GM12864 (cell line): ENCODE measurements at regions not wholly inside any gene's neighbourhood (a gene's known extent, or its start where the extent isn't known, plus 50 kb on each side); places are given as distances from the start of the nearest gene placed in this dataset.

ENCODE experiments used
- DNase-seq: peaks from one replicate; pipeline ENCODE4 v3.0.0-alpha.2; 2011; ENCODE audit warnings: low read depth
- H3K4me3 ChIP-seq: 2 replicates; pipeline ENCODE4 v1.5.1; 2011; ENCODE audit warnings: mild to moderate bottlenecking, low read depth, low read length, control low read depth
- TF ChIP-seq, protein P1 (sequence below): IDR thresholded peaks from 2 replicates; pipeline ENCODE4 v1.5.1; 2011; ENCODE audit warnings: low read depth, mild to moderate bottlenecking, moderate library complexity, low read length, control low read depth, inconsistent platforms; ENCODE audit errors: missing control alignments

DNA sequence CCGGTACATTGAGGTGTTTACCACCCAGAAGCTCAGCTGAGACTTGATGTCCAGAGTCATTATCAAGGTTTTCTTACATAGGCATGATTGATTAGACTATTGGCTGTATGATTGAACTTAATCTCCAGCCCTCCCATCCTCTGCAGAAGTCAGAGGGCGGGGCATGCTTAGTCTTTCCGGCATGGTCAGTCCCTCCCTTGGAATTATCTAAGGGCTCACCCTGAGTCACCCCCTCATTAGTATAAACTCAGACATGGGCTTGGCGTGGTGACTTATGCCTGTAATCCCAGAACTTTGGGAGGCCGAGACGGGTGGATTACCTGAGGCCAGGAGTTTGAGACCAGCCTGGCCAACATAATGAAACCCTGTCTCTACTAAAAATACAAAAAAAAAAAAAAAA, 243.9 kb downstream of the VAPA start:
- H3K4me3 ChIP-seq = no peak overlapping the region
- DNase-seq = no peak
- TF ChIP-seq, protein P1, sequence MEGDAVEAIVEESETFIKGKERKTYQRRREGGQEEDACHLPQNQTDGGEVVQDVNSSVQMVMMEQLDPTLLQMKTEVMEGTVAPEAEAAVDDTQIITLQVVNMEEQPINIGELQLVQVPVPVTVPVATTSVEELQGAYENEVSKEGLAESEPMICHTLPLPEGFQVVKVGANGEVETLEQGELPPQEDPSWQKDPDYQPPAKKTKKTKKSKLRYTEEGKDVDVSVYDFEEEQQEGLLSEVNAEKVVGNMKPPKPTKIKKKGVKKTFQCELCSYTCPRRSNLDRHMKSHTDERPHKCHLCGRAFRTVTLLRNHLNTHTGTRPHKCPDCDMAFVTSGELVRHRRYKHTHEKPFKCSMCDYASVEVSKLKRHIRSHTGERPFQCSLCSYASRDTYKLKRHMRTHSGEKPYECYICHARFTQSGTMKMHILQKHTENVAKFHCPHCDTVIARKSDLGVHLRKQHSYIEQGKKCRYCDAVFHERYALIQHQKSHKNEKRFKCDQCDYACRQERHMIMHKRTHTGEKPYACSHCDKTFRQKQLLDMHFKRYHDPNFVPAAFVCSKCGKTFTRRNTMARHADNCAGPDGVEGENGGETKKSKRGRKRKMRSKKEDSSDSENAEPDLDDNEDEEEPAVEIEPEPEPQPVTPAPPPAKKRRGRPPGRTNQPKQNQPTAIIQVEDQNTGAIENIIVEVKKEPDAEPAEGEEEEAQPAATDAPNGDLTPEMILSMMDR = no peak

DNA sequence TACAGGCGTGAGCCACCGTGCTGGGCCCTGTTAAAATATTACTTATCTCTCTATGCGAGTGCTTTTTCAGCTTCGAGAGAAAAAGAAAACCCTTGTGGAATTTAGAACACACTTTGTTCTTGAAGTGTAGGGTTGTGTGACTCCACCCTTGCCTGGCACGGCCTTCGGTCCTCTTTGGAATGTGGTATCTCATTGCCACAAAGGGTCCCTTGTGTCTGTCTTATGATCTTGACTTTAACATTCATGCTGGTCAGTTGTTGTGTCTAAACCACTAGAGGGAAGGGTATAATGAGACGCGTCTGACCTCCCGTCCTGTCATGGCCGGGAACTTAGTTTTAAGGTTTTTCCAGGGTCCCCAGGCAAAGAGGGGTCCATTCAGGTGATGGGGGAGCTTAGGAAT, 246.4 kb downstream of the VAPA start:
- H3K4me3 ChIP-seq = no peak overlapping the region
- no peak for DNase-seq
- TF ChIP-seq, protein P1 = no peak

DNA sequence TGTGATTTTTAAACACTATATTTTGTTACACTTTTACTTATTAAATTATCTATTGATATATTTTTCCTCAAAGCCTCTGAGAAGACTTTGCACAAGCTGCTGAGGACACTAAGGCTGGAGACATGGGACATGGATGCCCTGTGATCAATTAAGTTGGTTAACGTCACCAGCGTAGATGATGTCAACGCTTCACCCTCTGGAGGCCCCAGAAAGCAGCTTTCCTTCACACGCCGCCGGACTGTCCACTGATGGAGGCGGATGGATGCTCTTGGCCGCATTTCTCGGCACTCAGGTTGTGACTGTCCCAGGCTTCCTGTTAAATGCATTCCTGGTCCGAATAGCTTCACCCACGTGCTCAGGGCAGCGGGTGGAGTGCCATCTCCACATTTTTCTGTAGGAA, 247.5 kb downstream of the VAPA start:
- DNase-seq = no peak
- TF ChIP-seq, protein P1 = no peak
- H3K4me3 ChIP-seq = no peak overlapping the region

DNA sequence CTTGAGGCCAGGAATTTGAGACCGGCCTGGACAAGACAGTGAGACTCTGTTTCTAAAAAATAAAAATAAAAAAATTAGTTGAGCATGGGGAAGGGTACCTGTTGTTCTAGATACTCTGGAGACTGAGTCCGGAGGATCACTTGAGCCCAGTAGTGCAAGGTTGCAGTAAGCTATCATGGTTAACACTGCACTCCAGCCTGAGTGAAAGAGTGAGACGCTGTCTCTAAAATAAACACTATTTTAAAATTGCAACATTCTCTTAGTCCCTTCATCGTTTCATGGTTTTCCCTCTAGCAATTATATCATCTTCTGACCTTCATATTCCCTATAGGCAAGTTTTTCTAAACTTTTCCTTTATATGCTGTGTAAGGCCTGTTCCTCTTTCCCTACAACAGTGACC, 248.5 kb downstream of the VAPA start:
- DNase-seq = no peak
- H3K4me3 ChIP-seq = no peak overlapping the region
- TF ChIP-seq, protein P1 = no peak

DNA sequence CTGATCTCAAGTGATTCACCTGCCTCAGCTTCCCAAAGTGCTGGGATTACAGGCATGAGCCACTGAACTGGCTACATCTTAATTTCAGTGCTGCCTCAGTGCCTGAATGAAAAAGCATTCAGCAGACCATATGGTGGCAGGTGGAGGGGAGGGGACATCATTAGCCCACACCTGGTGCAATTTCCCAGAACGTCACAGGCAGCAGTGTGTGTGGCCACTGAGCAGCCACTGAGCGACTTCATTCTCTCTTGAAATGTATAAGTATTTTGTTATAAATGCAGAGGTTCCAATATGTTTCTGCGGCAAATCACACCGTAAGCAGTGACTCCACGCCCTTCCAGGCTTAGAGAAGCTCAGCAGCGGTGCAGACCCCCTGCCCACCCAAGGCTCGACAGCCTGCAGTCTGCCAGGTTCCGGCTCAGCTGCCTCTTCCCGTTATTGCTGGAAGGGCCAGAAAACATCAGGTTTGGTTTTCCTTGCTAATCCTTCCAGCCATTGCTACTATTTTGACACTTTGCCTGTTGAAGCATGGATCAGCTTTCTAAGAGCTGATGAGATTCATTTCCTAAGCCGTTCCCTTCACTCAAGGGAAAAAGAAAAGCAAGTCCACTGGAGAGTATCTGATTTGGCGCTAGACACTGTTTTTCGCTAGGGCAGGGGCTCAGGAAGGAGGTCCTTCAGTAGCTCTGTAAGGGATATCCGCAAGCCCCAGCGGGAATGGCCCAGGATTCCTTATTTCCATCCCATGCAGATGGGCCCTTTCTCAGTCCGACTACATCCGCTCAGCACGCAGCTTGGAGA, 250.7 kb downstream of the VAPA start:
- DNase-seq = no peak

DNA sequence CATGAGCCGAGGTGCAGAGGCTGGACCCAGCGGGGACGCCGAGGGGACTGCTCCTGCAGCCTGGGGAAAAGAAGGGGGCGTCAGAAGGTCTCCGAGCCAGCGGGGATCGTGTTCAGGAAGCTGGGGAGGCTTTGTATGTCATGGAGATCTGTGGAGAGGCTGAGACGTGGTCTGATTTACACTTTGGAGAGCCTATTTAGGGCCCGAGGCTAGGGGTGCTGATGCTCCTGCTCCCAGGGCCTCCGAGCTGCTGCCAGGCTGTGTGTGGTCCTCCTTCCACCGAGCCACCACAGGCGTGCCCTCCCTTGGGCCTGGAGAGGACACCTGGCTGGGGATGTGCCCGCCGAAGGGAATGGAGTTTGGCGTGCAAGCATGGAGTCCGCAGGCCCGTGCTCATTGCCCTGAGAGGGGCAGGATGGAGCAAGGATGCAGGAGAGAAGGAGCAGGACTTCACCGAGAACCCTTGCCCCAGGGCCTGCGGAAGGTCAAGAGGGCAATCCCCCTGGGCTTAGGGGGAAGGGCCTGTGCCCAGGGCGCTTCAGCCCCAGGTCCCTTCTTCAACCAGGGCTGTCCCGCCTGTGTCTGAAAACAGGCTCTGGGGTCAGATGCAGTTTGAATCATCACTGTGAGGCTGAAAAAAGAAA, 252.5 kb downstream of the VAPA start:
- TF ChIP-seq, protein P1 = no peak
- H3K4me3 ChIP-seq = no peak overlapping the region
- DNase-seq = no peak

More for the DNA sequence above, 250.7 kb downstream of the VAPA start:
- H3K4me3 ChIP-seq = no peak overlapping the region
- TF ChIP-seq, protein P1 = no peak
